HuH-7 (cell line): ENCODE measurements at regions not wholly inside any gene's neighbourhood (a gene's known extent, or its start where the extent isn't known, plus 50 kb on each side); places are given as distances from the start of the nearest gene placed in this dataset.

ENCODE experiments used
- DNase-seq: peaks from one replicate; pipeline ENCODE4 v3.0.0; 2011; ENCODE audit warnings: low spot score

GRCh38 chr5:24720743-24721142, 76.0 kb upstream of the CDH10 start:
- DNase-seq = no peak

DNA sequence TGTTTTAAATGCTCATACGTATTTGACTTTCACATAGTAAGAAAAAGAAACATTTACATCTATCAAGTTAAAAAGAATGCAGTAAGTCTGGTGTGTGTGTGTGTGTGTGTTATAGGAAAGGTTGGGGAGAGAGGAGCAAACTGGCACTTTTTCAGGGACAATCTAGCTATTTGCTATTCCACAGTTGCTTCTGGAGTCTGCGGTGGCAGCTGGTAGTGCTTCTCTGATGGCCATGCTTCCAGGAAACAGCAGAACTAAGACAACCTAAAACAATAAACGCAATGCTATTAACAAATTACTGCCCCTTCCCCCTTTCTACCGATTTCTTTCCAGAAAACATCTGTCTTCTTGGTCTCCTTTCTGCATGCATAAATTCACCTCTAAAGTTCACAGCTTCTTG, 70.0 kb upstream of the CDH10 start:
- no peak for DNase-seq

- no peak for DNase-seq
Observed at GRCh38 chr5:24712947-24713346, 68.2 kb upstream of the CDH10 start.

GRCh38 chr5:24712047-24712446, 67.3 kb upstream of the CDH10 start:
- no peak for DNase-seq

DNA sequence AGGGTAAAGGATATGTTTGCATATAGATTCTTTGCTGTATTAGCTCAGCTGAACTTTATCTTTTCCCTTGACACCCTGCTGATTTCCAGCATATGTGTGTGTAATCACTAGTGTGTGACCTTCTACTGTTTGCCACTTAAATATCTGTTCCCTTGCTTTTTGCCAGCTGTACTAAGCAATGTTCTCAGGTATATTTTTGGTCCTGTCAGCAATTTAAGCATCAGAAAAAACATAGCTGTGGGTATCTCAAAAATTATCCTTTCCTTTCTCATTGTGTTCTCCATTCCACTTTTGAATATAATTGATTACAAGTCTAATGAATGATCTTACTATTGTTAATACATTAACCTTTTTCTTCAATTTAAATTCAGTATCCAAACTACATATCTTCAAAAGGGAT, 59.2 kb upstream of the CDH10 start:
- DNase-seq = no peak
